Muscle of leg (tissue), 3 donors: ENCODE measurements at regions not wholly inside any gene's neighbourhood (a gene's known extent, or its start where the extent isn't known, plus 50 kb on each side); places are given as distances from the start of the nearest gene placed in this dataset.

Experiments
- DNase-seq: peaks from one replicate; pipeline ENCODE4 v3.0.0; 2013
- H3K27ac ChIP-seq: one replicate; pipeline ENCODE4 v1.5.1; 2013; ENCODE audit warnings: mild to moderate bottlenecking, low read length, control low read depth
- H3K27me3 ChIP-seq: one replicate; pipeline ENCODE4 v1.6.1; 2013; ENCODE audit warnings: low read length; ENCODE audit not compliant: control insufficient read depth, insufficient read depth
- H3K36me3 ChIP-seq: one replicate; pipeline ENCODE4 v1.6.1; 2013; ENCODE audit warnings: low read length; ENCODE audit not compliant: control insufficient read depth, insufficient read depth
- H3K4me1 ChIP-seq: one replicate; pipeline ENCODE4 v1.6.1; 2013; ENCODE audit warnings: low read length; ENCODE audit not compliant: control insufficient read depth, insufficient read depth
- H3K4me3 ChIP-seq: one replicate; pipeline ENCODE4 v1.5.1; 2013; ENCODE audit warnings: low read length, control low read depth
- H3K9me3 ChIP-seq: replicated peaks from 2 replicates; pipeline ENCODE4 v1.6.1; 2013; ENCODE audit warnings: low read depth, low read length; ENCODE audit not compliant: control insufficient read depth
- WGBS: methylation state at CpG from one replicate; pipeline ENCODE4 v1.1.5; 2013; ENCODE audit warnings: missing lambda C conversion rate; ENCODE audit not compliant: insufficient coverage; 5-methylcytosine and 5-hydroxymethylcytosine counted together

DNA sequence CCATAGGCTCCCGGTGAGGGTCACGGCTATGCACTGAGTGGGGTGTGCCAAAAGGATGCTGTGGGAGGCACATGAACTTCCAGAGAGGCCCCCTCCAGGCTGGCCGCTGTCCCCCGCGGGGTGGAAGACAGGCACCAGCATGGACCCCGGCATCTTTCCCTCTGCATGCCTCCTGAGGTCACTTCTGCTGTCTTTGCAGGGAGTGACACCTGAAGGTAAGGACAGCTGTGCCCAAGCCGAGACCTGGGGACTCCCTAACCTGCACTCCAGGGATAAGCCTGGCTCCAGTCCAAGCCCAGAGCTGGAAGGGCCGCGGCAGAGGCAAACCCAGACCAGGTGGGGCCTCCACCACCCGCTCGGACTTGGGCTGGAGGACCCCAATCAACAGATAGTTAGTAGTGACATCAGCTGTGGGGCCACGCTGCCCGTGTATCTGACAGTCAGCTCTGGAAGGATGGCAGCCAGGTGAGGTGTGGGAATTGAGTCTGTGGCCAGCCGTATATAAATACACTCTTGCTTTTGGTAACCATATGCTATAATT, 340.7 kb upstream of the MKI67 start:
- WGBS, result 87% methylated on average over 7 of the region's 14 CpGs
- H3K9me3 ChIP-seq, result peaks cover 2% of the 10 kb centered on the region
- no peaks in the 10 kb centered on the region for H3K36me3 ChIP-seq
- H3K4me1 ChIP-seq, result peaks cover 19% of the 10 kb centered on the region
- no peak overlapping the region for H3K4me3 ChIP-seq
- no peaks in the 10 kb centered on the region for H3K27me3 ChIP-seq
- no peak for DNase-seq
- no peak overlapping the region for H3K27ac ChIP-seq

DNA sequence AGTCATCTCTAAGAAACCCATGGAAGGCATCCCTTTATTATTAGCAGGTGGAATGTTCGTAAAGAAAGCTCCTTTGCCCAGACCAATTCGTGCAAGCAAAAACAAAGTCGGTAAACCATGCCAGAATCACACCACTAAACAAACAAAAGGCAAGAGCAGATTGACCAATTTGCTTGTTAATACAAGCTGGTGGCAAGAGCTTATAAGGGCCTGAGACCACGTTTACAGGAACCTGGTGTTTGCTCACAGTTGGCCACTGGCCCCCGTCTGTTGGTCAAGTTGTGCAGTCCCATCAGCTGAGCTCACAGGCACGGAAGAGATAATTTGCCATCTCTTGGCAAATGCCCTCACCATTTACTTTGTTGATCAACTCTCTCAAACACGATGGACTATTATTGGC, 342.2 kb upstream of the MKI67 start:
- WGBS, result 80% methylated on average over 4 of the region's 7 CpGs
- no peak for DNase-seq
- H3K9me3 ChIP-seq, result peaks cover 2% of the 10 kb centered on the region
- H3K27ac ChIP-seq, result no peak overlapping the region
- H3K27me3 ChIP-seq, result no peaks in the 10 kb centered on the region
- H3K36me3 ChIP-seq, result no peaks in the 10 kb centered on the region
- H3K4me1 ChIP-seq, result peaks cover 7% of the 10 kb centered on the region
- no peak overlapping the region for H3K4me3 ChIP-seq

DNA sequence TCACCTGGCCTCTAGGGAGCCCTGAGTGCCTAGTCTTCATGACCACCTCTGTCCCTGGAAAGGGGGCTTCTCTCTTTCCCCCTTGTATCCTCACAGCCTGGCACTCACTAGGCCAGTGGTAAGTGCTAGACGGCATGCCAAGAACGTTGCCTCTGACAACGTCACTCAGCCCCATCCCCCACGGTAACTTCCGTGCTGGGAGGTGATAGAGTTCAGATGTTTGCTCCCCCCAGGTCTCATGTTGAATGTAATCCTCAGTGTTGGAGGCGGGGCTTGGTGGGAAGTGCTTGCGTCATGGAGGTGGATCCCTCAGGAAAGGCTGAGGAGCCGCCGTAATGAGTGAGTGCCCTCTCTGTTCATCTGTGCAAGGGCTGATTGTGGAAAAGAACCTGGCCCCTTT, 343.3 kb upstream of the MKI67 start:
- H3K27ac ChIP-seq, result no peak overlapping the region
- H3K36me3 ChIP-seq, result no peaks in the 10 kb centered on the region
- peaks cover 7% of the 10 kb centered on the region for H3K4me1 ChIP-seq
- 64% methylated on average over 3 of the region's 9 CpGs for WGBS
- no peak overlapping the region for H3K4me3 ChIP-seq
- no peaks in the 10 kb centered on the region for H3K9me3 ChIP-seq
- no peaks in the 10 kb centered on the region for H3K27me3 ChIP-seq
- no peak for DNase-seq

DNA sequence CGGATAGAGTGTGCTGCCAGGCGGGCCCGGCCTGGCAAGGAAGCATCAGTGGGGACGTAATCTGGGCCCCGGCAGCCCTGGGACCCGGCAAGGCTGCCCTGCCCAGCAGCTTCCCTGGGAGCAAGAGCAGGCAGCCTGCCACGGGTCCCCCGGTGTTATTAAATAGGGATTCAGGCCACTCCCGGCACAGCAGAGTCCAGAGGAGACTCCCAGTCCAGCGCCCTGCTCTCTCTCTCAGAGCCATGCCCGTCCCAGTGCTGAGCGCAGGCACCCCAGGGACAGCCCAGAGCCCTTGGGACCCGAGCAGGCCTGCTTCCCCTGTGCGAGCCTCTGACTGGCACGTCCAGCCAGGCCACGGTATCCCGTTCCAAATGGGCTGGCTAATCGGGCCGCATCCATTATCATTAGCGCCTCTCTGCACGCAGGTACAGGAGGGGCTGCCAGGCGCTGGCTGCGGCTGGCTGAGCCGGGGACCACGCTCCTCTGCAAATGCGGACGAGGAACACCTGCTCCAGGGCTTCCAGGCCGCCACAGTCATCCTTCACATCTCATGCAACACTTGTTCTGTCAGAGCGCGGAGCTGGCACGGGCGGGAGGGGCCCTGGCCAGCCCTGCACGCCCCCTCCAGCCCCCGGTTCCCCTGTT, 344.2 kb upstream of the MKI67 start:
- no peaks in the 10 kb centered on the region for H3K36me3 ChIP-seq
- H3K4me1 ChIP-seq, result peaks cover 7% of the 10 kb centered on the region
- H3K27ac ChIP-seq, result no peak overlapping the region
- no peaks in the 10 kb centered on the region for H3K9me3 ChIP-seq
- H3K27me3 ChIP-seq, result no peaks in the 10 kb centered on the region
- WGBS, result 73% methylated on average over 34 of the region's 34 CpGs
- DNase-seq, result no peak
- no peak overlapping the region for H3K4me3 ChIP-seq

DNA sequence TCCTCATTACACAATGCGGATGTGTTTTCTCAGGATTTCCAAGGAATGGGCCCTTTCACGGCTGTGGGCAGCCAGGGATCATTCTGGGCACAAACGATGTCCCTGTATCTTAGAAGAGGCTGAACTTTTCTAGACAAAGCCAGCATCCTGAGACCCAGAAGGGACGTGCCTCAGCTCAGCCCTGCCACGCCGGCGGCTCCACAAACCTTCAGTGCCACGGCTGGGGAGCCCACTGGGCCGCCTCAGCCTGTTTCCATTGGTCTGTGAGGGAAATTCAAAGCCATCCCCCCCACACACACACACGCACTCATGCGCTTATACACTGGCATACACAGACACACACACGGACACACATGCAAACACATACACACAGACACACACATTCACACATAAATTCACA, 344.9 kb upstream of the MKI67 start:
- no peak for DNase-seq
- Histone ChIP-seq H3K4me1 (peaks cover 12% of the 10 kb centered on the region), H3K27me3 (no peaks in the 10 kb centered on the region), H3K9me3 (no peaks in the 10 kb centered on the region), H3K4me3 (no peak overlapping the region), H3K36me3 (no peaks in the 10 kb centered on the region), H3K27ac (no peak overlapping the region)
- WGBS, result 81% methylated on average over 4 of the region's 12 CpGs

DNA sequence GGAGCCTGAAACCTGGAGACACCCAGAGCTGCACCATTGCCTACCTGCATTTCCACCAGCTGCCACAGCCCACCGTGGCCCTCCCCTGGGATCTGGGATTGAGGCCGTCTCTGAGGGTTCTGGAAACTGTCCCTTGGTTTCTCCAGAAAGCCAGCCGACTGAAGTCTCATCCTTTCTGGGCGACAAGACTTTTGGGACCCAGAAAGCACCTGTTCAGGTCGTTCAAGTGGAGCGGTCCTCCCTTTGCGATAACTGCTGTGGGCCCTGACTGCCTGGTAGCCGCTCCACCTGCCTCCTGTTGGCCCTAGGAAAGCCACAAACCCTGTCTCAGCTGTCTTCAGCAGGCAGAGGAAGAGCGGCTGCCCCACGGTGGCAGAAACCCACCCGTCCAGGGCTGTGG, 346.0 kb upstream of the MKI67 start:
- H3K4me1 ChIP-seq, result peaks cover 17% of the 10 kb centered on the region
- H3K27me3 ChIP-seq, result no peaks in the 10 kb centered on the region
- no peak overlapping the region for H3K4me3 ChIP-seq
- no peaks in the 10 kb centered on the region for H3K36me3 ChIP-seq
- H3K27ac ChIP-seq, result no peak overlapping the region
- DNase-seq, result no peak
- H3K9me3 ChIP-seq, result no peaks in the 10 kb centered on the region
- 81% methylated on average over 9 of the region's 11 CpGs for WGBS

DNA sequence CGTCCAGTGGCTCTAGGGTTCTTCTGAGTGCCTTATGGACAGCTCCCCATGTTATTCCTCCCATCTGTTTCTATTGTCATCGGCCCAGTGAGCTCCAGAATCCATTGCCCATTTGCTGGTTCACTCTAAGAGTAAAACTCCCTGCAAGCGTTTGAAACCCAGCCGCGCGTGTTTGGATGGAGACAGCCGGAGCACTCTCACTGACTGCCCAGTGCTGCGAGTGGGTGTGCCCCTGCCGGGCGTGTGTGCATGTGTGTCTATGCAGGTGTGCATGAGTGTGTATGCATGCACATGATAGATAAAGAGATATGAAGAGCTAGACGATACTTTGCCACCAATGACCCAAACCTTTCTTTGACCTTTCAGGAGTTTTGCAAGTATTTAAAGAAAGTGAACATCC, 347.2 kb upstream of the MKI67 start:
- no peak for DNase-seq
- WGBS, result 81% methylated on average over 7 of the region's 11 CpGs
- Histone ChIP-seq H3K36me3 (no peaks in the 10 kb centered on the region), H3K27me3 (no peaks in the 10 kb centered on the region), H3K9me3 (no peaks in the 10 kb centered on the region), H3K4me1 (peaks cover 17% of the 10 kb centered on the region), H3K4me3 (no peak overlapping the region), H3K27ac (no peak overlapping the region)

DNA sequence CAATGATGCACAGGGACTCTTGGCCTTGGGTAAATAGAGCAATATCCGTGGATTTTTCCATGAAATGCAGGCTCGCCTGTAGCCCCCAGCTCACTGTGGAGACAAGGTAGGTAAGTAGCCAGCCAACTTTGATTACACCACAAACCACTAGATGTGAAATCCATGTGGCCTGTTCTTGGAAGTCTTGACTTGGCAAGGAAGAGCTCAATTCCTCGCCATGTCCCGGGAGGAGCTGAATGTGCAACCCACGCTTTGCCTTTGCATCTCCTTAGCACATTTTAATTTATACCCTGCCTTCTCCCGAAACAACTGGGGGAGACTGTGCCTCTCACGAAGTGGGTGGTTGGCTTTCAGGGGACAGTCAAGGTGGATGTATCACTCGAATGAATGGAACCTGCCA, 347.7 kb upstream of the MKI67 start:
- H3K9me3 ChIP-seq, result no peaks in the 10 kb centered on the region
- peak; percentile 56 for DNase-seq
- H3K4me3 ChIP-seq, result no peak overlapping the region
- no peaks in the 10 kb centered on the region for H3K36me3 ChIP-seq
- H3K4me1 ChIP-seq, result peaks cover 17% of the 10 kb centered on the region
- H3K27me3 ChIP-seq, result no peaks in the 10 kb centered on the region
- no CpG with 5 or more reads among the region's 8 CpGs for WGBS
- H3K27ac ChIP-seq, result no peak overlapping the region

DNA sequence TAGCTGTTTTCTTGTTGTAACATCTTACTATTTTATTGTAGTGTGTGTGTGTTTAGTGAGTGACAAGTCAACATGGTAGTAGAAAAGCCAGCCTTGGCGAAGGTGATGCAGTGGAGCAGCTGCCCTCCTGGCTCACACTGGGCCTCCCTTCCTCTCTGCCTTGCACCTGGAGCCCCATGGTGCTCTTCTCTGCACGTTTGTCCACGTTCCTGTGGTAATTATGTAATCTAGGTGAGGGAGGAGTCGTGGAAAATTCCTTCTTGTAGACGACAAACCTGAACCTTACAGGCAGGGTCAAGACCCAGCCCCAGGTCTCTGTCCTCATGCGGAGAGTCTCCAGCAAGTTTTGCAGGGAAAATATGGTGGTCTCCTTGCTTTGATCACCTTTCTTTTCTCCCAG, 348.3 kb upstream of the MKI67 start:
- Histone ChIP-seq H3K27ac (no peak overlapping the region), H3K36me3 (no peaks in the 10 kb centered on the region), H3K4me1 (peaks cover 17% of the 10 kb centered on the region), H3K4me3 (no peak overlapping the region), H3K9me3 (no peaks in the 10 kb centered on the region), H3K27me3 (no peaks in the 10 kb centered on the region)
- DNase-seq, result no peak
- WGBS, result 83% methylated on average over 1 of the region's 6 CpGs

DNA sequence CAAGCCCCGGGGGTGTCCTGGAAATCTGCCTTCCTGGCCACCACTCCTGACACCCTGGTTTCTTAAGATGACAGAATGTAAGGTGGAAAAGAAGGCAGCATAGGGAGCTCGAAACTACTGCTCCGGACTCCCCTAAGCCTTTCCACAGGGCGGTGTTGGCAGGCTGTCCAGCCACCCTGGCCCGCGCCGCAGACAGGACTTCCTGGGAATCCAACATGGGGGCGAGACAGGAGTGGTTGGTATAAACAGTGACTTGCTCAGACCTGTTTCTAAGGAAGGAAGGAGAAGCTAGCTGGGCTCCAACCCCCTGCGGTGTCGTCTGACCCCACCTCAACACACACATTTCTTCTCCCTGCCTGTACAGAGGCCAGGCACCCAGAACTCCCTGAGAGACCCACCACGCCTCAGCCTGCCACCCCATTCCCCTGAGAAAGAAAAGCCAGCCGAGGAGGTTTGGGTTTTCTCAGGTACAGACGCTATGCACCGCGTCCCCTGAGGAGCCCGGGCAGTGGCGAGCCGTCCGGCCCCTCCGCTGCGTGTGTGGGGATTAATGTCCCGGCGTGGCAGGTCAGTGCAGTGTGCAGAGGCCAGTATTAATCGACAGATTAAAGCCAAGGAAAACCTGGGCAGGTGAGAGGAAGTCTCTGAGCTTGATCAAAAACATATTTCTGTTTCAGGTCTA, 349.6 kb upstream of the MKI67 start:
- no peak overlapping the region for H3K4me3 ChIP-seq
- WGBS, result 2% methylated on average over 12 of the region's 24 CpGs
- H3K9me3 ChIP-seq, result no peaks in the 10 kb centered on the region
- peak; percentile 24 for DNase-seq
- peaks cover 12% of the 10 kb centered on the region for H3K4me1 ChIP-seq
- peak overlapping the region; percentile 6 for H3K27ac ChIP-seq
- H3K36me3 ChIP-seq, result no peaks in the 10 kb centered on the region
- no peaks in the 10 kb centered on the region for H3K27me3 ChIP-seq
